WTC11 (cell line): ENCODE measurements at regions not wholly inside any gene's neighbourhood (a gene's known extent, or its start where the extent isn't known, plus 50 kb on each side); places are given as distances from the start of the nearest gene placed in this dataset.
"Not testable (repeated sequence)": the region's sequence is repeated elsewhere in the genome, so short reads cannot be mapped to it uniquely, and the experiment has no call there.

Experiments used
- ATAC-seq: fragments of 200-7000 bp; cut with Tn5 transposase; 2 replicates; pipeline ENCODE4 v1.10.0; 2021; ENCODE audit warnings: mild to moderate bottlenecking, moderate library complexity
- CTCF ChIA-PET: fragments of 300-600 bp; sonication (Branson Sonifier 250); formaldehyde crosslinking; loops from one replicate; lab custom pipeline; 2021; ENCODE audit warnings: antibody characterized with exemption; lab: Charles Lee
- POLR2A ChIA-PET: fragments of 350-600 bp; sonication (Branson Sonifier 250); formaldehyde crosslinking; loops from one replicate; lab custom pipeline; 2021; ENCODE audit warnings: antibody characterized with exemption; lab: Charles Lee
- DNase-seq: peaks from one replicate; pipeline ENCODE4 v3.0.0; 2021; ENCODE audit warnings: low spot score
- H3K27ac Mint-ChIP-seq: 2 replicates; pipeline ENCODE4 v1.8.0; 2021; ENCODE audit warnings: mixed read lengths
- H3K27me3 Mint-ChIP-seq: 2 replicates; pipeline ENCODE4 v1.8.0; 2021; ENCODE audit warnings: low read depth, mild to moderate bottlenecking, moderate library complexity, mixed read lengths
- H3K36me3 Mint-ChIP-seq: 2 replicates; pipeline ENCODE4 v1.8.0; 2021; ENCODE audit warnings: mixed read lengths
- H3K4me1 Mint-ChIP-seq: 2 replicates; pipeline ENCODE4 v1.8.0; 2022; ENCODE audit warnings: mixed read lengths
- H3K4me3 Mint-ChIP-seq: 2 replicates; pipeline ENCODE4 v1.8.0; 2021; ENCODE audit warnings: mild to moderate bottlenecking, moderate library complexity, mixed read lengths
- H3K9me3 Mint-ChIP-seq: 2 replicates; pipeline ENCODE4 v1.8.0; 2021; ENCODE audit warnings: mixed read lengths
- CREM ChIP-seq: sonication (generic); formaldehyde crosslinking; IDR thresholded peaks from 2 replicates; pipeline ENCODE4 v1.8.1; 2022; ENCODE audit warnings: mild to moderate bottlenecking, missing genetic modification reagents, moderate library complexity
- FOXJ3 ChIP-seq: sonication (generic); formaldehyde crosslinking; IDR thresholded peaks from 2 replicates; pipeline ENCODE4 v1.9.0; 2021; ENCODE audit warnings: missing genetic modification reagents, mild to moderate bottlenecking, borderline replicate concordance
- GABPB1 ChIP-seq: sonication (generic); formaldehyde crosslinking; IDR thresholded peaks from 2 replicates; pipeline ENCODE4 v1.8.1; 2023; ENCODE audit warnings: mild to moderate bottlenecking, missing genetic modification reagents
- GRHL2 ChIP-seq: fragments of 250-450 bp; sonication (Bioruptor Pico); IDR thresholded peaks from 2 replicates; pipeline ENCODE4 v1.8.0; 2022; ENCODE audit warnings: mild to moderate bottlenecking, moderate library complexity; ENCODE audit not compliant: insufficient replicate concordance, severe bottlenecking
- GTF2I ChIP-seq: fragments of 250-450 bp; sonication (Bioruptor Pico); conservative IDR thresholded peaks from 2 replicates; pipeline ENCODE4 v1.4.0; 2021; ENCODE audit warnings: mild to moderate bottlenecking
- JUN ChIP-seq: sonication (generic); formaldehyde crosslinking; IDR thresholded peaks from 2 replicates; pipeline ENCODE4 v1.8.0; 2023; ENCODE audit warnings: mild to moderate bottlenecking, missing genetic modification reagents
- NFE2L1 ChIP-seq: sonication (generic); formaldehyde crosslinking; IDR thresholded peaks from 2 replicates; pipeline ENCODE4 v1.8.1; 2023; ENCODE audit warnings: missing genetic modification reagents
- RELA ChIP-seq: sonication (generic); formaldehyde crosslinking; IDR thresholded peaks from 2 replicates; pipeline ENCODE4 v1.8.1; 2022; ENCODE audit warnings: missing genetic modification reagents, mild to moderate bottlenecking, borderline replicate concordance
- SMAD3 ChIP-seq: sonication (generic); formaldehyde crosslinking; IDR thresholded peaks from 2 replicates; pipeline ENCODE4 v1.8.0; 2022; ENCODE audit warnings: missing genetic modification reagents, mild to moderate bottlenecking, borderline replicate concordance
- TP53 ChIP-seq: sonication (generic); formaldehyde crosslinking; IDR thresholded peaks from 2 replicates; pipeline ENCODE4 v1.8.1; 2023; ENCODE audit warnings: mild to moderate bottlenecking, missing genetic modification reagents
- ZNF416 ChIP-seq: fragments of 250-450 bp; sonication (Bioruptor Pico); IDR thresholded peaks from 2 replicates; pipeline ENCODE4 v1.9.0; 2021; ENCODE audit warnings: mild to moderate bottlenecking, inconsistent platforms
- ZNF423 ChIP-seq: fragments of 250-450 bp; sonication (Bioruptor Pico); IDR thresholded peaks from 2 replicates; pipeline ENCODE4 v2.1.2; 2022; ENCODE audit warnings: mild to moderate bottlenecking, moderate library complexity
- TF ChIP-seq, protein P1 (sequence below): sonication (generic); formaldehyde crosslinking; IDR thresholded peaks from 2 replicates; pipeline ENCODE4 v1.8.0; 2022; ENCODE audit warnings: missing genetic modification reagents
- TF ChIP-seq, protein P2 (sequence below): fragments of 250-450 bp; sonication (Bioruptor Pico); conservative IDR thresholded peaks from 2 replicates; pipeline ENCODE4 v1.9.0; 2021; ENCODE audit warnings: mild to moderate bottlenecking
- TF ChIP-seq, protein P3 (sequence below): sonication (generic); formaldehyde crosslinking; IDR thresholded peaks from 2 replicates; pipeline ENCODE4 v1.8.0; 2022; ENCODE audit warnings: mild to moderate bottlenecking, missing genetic modification reagents
- TF ChIP-seq, protein P4 (sequence below): sonication (generic); formaldehyde crosslinking; IDR thresholded peaks from 2 replicates; pipeline ENCODE4 v1.8.0; 2023; ENCODE audit warnings: mild to moderate bottlenecking, missing genetic modification reagents

DNA sequence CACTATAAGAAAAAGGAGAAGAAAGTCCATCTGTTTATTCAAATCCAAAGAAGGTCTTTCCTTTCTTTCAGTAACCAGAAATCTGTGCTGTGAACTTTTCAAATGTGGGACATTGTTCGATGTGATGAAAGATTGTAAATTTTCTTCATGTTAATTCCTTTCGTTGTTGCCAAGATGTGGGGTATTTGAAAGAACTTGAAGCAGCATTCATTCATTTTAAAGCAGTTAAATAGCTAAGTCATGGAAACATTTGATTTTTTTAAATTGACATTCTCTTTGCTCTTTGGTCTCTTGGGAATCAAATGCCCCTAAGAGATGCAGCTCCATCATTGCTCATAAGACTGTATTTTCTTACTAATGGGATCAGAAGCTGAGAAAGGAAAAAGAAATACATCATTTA, 93.7 kb upstream of the EHBP1 start (continued):
- TF ChIP-seq, protein P1, sequence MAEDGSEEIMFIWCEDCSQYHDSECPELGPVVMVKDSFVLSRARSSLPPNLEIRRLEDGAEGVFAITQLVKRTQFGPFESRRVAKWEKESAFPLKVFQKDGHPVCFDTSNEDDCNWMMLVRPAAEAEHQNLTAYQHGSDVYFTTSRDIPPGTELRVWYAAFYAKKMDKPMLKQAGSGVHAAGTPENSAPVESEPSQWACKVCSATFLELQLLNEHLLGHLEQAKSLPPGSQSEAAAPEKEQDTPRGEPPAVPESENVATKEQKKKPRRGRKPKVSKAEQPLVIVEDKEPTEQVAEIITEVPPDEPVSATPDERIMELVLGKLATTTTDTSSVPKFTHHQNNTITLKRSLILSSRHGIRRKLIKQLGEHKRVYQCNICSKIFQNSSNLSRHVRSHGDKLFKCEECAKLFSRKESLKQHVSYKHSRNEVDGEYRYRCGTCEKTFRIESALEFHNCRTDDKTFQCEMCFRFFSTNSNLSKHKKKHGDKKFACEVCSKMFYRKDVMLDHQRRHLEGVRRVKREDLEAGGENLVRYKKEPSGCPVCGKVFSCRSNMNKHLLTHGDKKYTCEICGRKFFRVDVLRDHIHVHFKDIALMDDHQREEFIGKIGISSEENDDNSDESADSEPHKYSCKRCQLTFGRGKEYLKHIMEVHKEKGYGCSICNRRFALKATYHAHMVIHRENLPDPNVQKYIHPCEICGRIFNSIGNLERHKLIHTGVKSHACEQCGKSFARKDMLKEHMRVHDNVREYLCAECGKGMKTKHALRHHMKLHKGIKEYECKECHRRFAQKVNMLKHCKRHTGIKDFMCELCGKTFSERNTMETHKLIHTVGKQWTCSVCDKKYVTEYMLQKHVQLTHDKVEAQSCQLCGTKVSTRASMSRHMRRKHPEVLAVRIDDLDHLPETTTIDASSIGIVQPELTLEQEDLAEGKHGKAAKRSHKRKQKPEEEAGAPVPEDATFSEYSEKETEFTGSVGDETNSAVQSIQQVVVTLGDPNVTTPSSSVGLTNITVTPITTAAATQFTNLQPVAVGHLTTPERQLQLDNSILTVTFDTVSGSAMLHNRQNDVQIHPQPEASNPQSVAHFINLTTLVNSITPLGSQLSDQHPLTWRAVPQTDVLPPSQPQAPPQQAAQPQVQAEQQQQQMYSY (CRISPR knock-in tag), result no peak
- TF ChIP-seq GRHL2 (CRISPR knock-in tag), result no peak
- TF ChIP-seq RELA (CRISPR knock-in tag), result no peak
- TF ChIP-seq, protein P2, sequence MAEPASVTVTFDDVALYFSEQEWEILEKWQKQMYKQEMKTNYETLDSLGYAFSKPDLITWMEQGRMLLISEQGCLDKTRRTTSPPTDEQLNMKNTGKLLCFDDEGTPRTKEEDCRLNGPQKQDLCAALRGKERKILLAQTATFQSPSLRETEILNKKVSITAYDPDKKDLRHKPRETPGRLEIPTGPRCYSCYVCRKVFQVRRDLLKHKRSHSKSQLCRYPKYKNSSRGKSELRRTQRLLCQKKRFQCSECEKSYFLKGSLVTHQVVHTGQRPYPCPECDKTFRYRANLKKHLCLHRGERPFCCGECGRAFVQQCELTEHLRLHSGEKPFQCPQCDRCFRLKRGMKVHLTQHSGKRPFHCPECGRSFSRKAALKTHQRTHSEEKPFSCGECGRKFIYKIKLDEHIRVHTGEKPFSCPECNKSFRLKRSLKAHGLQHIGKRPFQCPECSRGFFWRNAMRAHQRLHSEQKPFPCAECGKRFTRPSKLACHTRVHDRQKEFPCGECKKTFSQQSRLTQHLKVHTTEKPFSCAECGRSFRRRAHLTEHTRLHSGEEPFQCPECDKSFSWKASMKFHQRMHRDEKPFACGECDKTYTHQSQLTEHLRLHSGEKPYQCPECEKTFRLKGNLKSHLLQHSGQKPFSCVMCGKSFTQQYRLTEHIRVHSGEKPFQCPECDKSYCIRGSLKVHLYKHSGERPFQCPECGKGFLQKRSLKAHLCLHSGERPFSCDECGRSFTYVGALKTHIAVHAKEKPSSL, result no peak
- no peak for TF ChIP-seq GTF2I (CRISPR knock-in tag)
- TF ChIP-seq TP53 (CRISPR knock-in tag), result no peak

DNA sequence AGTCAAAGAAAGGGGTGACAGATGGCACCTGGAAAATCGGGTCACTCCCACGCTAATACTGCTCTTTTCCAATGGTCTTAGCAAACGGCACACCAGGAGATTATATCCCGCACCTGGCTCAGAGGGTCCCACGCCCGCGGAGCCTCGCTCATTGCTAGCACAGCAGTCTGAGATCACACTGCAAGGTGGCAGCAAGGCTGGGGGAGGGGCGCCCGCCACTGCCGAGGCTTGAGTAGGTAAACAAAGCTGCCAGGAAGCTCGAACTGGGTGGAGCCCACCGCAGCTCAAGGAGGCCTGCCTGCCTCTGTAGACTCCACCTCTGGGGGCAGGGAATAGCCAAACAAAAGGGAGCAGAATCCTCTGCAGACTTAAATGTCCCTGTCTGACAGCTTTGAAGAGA, 99.5 kb upstream of the TMEM17 start:
- H3K4me1 Mint-ChIP-seq, CTCF ChIA-PET, ATAC-seq, H3K27ac Mint-ChIP-seq, H3K27me3 Mint-ChIP-seq, DNase-seq, H3K4me3 Mint-ChIP-seq, POLR2A ChIA-PET: not testable (repeated sequence)
- H3K9me3 Mint-ChIP-seq, result peaks cover 51% of the 10 kb centered on the region
- peaks cover 25% of the 10 kb centered on the region for H3K36me3 Mint-ChIP-seq

DNA sequence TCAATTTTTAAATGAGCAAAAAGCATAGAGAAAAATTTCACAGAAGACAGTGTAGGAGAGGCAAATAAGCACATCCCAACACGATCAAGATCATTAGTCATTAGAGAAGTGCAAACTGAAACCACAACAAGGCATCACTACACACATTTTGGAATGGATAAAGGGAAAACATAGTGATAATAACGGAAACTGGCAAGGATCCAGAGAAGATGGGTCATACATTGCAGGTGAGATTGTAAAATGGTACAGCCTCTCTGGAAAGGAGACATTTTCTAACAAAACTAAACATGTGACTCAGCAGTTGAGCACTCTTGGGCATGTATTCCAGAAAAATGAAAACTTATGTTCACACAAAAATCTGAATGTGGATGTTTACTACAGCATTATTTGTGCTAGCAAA, 98.3 kb upstream of the TMEM17 start:
- Mint-ChIP-seq H3K4me3 (no peak overlapping the region), H3K27me3 (peaks cover 6% of the 10 kb centered on the region), H3K4me1 (no peaks in the 10 kb centered on the region), H3K9me3 (peaks cover 56% of the 10 kb centered on the region)
- POLR2A ChIA-PET, result no interaction called here
- CTCF ChIA-PET, result no interaction called here
- DNase-seq, result no peak
- TF ChIP-seq FOXJ3, result no peak
- TF ChIP-seq SMAD3 (CRISPR knock-in tag), result no peak
- TF ChIP-seq ZNF416 (CRISPR knock-in tag), result no peak
- TF ChIP-seq JUN (CRISPR knock-in tag), result no peak
- TF ChIP-seq, protein P3, sequence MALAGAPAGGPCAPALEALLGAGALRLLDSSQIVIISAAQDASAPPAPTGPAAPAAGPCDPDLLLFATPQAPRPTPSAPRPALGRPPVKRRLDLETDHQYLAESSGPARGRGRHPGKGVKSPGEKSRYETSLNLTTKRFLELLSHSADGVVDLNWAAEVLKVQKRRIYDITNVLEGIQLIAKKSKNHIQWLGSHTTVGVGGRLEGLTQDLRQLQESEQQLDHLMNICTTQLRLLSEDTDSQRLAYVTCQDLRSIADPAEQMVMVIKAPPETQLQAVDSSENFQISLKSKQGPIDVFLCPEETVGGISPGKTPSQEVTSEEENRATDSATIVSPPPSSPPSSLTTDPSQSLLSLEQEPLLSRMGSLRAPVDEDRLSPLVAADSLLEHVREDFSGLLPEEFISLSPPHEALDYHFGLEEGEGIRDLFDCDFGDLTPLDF (CRISPR knock-in tag), result no peak
- no peak for TF ChIP-seq CREM (CRISPR knock-in tag)
- TF ChIP-seq, protein P1 (CRISPR knock-in tag), result no peak
- TF ChIP-seq, protein P4, sequence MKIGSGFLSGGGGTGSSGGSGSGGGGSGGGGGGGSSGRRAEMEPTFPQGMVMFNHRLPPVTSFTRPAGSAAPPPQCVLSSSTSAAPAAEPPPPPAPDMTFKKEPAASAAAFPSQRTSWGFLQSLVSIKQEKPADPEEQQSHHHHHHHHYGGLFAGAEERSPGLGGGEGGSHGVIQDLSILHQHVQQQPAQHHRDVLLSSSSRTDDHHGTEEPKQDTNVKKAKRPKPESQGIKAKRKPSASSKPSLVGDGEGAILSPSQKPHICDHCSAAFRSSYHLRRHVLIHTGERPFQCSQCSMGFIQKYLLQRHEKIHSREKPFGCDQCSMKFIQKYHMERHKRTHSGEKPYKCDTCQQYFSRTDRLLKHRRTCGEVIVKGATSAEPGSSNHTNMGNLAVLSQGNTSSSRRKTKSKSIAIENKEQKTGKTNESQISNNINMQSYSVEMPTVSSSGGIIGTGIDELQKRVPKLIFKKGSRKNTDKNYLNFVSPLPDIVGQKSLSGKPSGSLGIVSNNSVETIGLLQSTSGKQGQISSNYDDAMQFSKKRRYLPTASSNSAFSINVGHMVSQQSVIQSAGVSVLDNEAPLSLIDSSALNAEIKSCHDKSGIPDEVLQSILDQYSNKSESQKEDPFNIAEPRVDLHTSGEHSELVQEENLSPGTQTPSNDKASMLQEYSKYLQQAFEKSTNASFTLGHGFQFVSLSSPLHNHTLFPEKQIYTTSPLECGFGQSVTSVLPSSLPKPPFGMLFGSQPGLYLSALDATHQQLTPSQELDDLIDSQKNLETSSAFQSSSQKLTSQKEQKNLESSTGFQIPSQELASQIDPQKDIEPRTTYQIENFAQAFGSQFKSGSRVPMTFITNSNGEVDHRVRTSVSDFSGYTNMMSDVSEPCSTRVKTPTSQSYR, result no peak
- no peak for TF ChIP-seq GABPB1 (CRISPR knock-in tag)
- no peak for TF ChIP-seq ZNF423
- no peak for TF ChIP-seq NFE2L1 (CRISPR knock-in tag)
- TF ChIP-seq, all 79 proteins: peak for 0
- Mint-ChIP-seq H3K27ac (no peak overlapping the region), H3K36me3 (peaks cover 30% of the 10 kb centered on the region)
- no peak for ATAC-seq
